Gastrocnemius medialis (tissue), 4 donors: ENCODE measurements at regions not wholly inside any gene's neighbourhood (a gene's known extent, or its start where the extent isn't known, plus 50 kb on each side); places are given as distances from the start of the nearest gene placed in this dataset.

Experiments
- CTCF ChIP-seq, 5 experiments: fragments of 450-650 bp in 3 of 5; fragments of 200-600 bp in 2 of 5; sonication (generic) in 2 of 5; IDR thresholded peaks in 4 of 5; conservative IDR thresholded peaks in 1 of 5; 1 replicate in 4 of 5; 2 replicates in 1 of 5; pipeline ENCODE4 v1.5.1; 2016 to 2019; ENCODE audit warnings: antibody characterized with exemption in 5 of 5, mild to moderate bottlenecking in 3 of 5, moderate library complexity in 3 of 5
- POLR2A ChIP-seq, 2 donors: fragments of 450-650 bp; IDR thresholded peaks; one replicate each; pipeline ENCODE4 v1.6.1; 2017; ENCODE audit warnings: antibody characterized with exemption in 2 of 2, mild to moderate bottlenecking in 2 of 2, moderate library complexity in 2 of 2

GRCh38 chr4:54898056-54898562, 227.3 kb downstream of the KDR start:
- TF ChIP-seq CTCF (IDR thresholded peaks at IDR 0.05 in 4 of 5, conservative IDR thresholded peaks at IDR 0.05 in 1 of 5) = no peak
- no peak for TF ChIP-seq POLR2A (IDR thresholded peaks at IDR 0.05)
